ENCODE measurements at regions not wholly inside any gene's neighbourhood (a gene's known extent, or its start where the extent isn't known, plus 50 kb on each side); places are given as distances from the start of the nearest gene placed in this dataset.

DNA sequence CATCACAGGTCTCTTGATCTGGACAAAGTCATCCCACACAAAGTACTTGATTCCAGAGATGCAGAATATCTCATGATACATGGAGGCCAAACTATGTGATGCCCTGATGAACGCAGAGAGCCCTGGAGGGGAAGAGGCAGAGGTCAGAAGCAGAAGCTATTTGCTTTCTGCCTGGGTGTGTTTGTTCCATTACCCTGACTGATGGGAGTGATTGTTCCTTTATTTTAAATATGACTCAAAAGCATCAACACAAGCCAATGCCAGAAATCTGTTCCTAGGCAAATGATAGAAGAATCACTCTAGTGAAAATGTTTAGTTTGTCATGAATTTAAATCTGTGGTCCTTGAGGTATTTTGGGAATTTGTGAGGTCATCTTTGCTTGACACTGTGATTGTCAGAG, 54.7 kb upstream of the GGTLC1 start:
- Histone ChIP-seq H3K4me2 (no peak overlapping the region), H3K4me3 (no peak overlapping the region), H3K27ac (no peak overlapping the region), H3K9me3 (no peaks in the 10 kb centered on the region), H3K4me1 (no peaks in the 10 kb centered on the region)
- DNase-seq (ENCODE audit: low read depth in 1 of 2, low spot score in 1 of 2) (no peak), FAIRE-seq (no peak), ATAC-seq (no peak)
- WGBS (ENCODE audit: missing lambda C conversion rate): 8% methylated on average over 1 of the region's 1 CpG
- ChIA-PET CTCF (interaction anchor here (1.2 kb wide), 1 partner anchor 47 kb away, joined by 3 read pairs; no protein-coding TSS in a partner anchor), POLR2A (no interaction called here)
- TF ChIP-seq RAD21 (conservative IDR thresholded peaks at IDR 0.05 in 1 of 2, IDR thresholded peaks at IDR 0.05 in 1 of 2) (no peak), RARB (CRISPR knock-in tag; IDR thresholded peaks at IDR 0.05) (no peak), HEYL (CRISPR knock-in tag; IDR thresholded peaks at IDR 0.05) (no peak), JUN (IDR thresholded peaks at IDR 0.05) (no peak), NR3C1 (IDR thresholded peaks at IDR 0.05) (no peak), MYC (IDR thresholded peaks at IDR 0.05; ENCODE audit: borderline replicate concordance, low read length) (no peak), CEBPB (IDR thresholded peaks at IDR 0.05) (no peak)
- TF ChIP-seq, protein P1, sequence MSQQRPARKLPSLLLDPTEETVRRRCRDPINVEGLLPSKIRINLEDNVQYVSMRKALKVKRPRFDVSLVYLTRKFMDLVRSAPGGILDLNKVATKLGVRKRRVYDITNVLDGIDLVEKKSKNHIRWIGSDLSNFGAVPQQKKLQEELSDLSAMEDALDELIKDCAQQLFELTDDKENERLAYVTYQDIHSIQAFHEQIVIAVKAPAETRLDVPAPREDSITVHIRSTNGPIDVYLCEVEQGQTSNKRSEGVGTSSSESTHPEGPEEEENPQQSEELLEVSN (IDR thresholded peaks at IDR 0.05; ENCODE audit: borderline replicate concordance, low read depth): no peak
- TF ChIP-seq, protein P2, sequence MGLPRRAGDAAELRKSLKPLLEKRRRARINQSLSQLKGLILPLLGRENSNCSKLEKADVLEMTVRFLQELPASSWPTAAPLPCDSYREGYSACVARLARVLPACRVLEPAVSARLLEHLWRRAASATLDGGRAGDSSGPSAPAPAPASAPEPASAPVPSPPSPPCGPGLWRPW (IDR thresholded peaks at IDR 0.05): no peak
- TF ChIP-seq, protein P3, sequence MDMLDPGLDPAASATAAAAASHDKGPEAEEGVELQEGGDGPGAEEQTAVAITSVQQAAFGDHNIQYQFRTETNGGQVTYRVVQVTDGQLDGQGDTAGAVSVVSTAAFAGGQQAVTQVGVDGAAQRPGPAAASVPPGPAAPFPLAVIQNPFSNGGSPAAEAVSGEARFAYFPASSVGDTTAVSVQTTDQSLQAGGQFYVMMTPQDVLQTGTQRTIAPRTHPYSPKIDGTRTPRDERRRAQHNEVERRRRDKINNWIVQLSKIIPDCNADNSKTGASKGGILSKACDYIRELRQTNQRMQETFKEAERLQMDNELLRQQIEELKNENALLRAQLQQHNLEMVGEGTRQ (IDR thresholded peaks at IDR 0.05): no peak

DNA sequence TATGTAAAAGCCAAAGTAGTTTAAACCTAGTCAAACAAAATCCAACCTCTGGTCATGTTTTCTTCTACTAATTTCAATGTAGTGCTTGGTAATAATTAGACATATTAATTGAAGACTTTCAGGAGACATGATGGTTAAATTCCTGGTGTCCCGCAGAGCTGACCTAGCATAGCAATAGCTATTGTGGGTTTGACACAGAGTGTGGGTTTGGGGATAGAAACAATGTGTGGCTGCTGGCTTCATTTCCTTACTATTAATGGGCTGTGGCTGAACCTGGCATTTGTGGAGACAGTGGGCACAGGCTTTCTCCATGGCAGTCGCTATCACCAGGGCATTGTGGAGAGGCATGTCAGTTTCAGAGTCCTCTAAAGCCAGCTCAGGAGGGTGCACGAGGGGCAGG, 54.1 kb upstream of the GGTLC1 start:
- TF ChIP-seq PHF8 (IDR thresholded peaks at IDR 0.05; ENCODE audit: borderline replicate concordance, low read depth): no peak
- no peak for TF ChIP-seq POLR2A (IDR thresholded peaks at IDR 0.05; ENCODE audit: low read length)
- no peak for TF ChIP-seq RNF2 (IDR thresholded peaks at IDR 0.05; ENCODE audit: borderline replicate concordance, low read depth)
- no peak for TF ChIP-seq GATA3 (IDR thresholded peaks at IDR 0.05; ENCODE audit: borderline replicate concordance)
- TF ChIP-seq MYC (IDR thresholded peaks at IDR 0.05; ENCODE audit: borderline replicate concordance, low read length): no peak
- no peak for TF ChIP-seq EHF (CRISPR knock-in tag; IDR thresholded peaks at IDR 0.05)
- TF ChIP-seq HDAC2 (IDR thresholded peaks at IDR 0.05): no peak
- TF ChIP-seq MAZ (IDR thresholded peaks at IDR 0.05; ENCODE audit: borderline replicate concordance, low read depth, low read length): no peak
- no peak for TF ChIP-seq ZFP36 (IDR thresholded peaks at IDR 0.05; ENCODE audit: borderline replicate concordance, partially characterized antibody)
- no peak for TF ChIP-seq FOSL2 (IDR thresholded peaks at IDR 0.05)
- TF ChIP-seq FOSL2 (CRISPR knock-in tag; IDR thresholded peaks at IDR 0.05): no peak
- TF ChIP-seq SMC3 (IDR thresholded peaks at IDR 0.05): no peak
- TF ChIP-seq, protein P4, sequence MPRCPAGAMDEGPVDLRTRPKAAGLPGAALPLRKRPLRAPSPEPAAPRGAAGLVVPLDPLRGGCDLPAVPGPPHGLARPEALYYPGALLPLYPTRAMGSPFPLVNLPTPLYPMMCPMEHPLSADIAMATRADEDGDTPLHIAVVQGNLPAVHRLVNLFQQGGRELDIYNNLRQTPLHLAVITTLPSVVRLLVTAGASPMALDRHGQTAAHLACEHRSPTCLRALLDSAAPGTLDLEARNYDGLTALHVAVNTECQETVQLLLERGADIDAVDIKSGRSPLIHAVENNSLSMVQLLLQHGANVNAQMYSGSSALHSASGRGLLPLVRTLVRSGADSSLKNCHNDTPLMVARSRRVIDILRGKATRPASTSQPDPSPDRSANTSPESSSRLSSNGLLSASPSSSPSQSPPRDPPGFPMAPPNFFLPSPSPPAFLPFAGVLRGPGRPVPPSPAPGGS (IDR thresholded peaks at IDR 0.05): no peak
- no peak for TF ChIP-seq ZC3H11A (IDR thresholded peaks at IDR 0.05)
- no peak for TF ChIP-seq SREBF2 (IDR thresholded peaks at IDR 0.05)
- TF ChIP-seq HEYL (CRISPR knock-in tag; IDR thresholded peaks at IDR 0.05): no peak
- POLR2A ChIA-PET: no interaction called here
- Histone ChIP-seq H3K9me3 (no peaks in the 10 kb centered on the region), H3K27ac (no peak overlapping the region), H3K4me3 (no peak overlapping the region), H3K4me1 (no peaks in the 10 kb centered on the region), H3K4me2 (no peak overlapping the region)
- CTCF ChIA-PET: interaction anchor here (0.7 to 1.2 kb wide), 2 partner anchors 46 to 122 kb away, joined by 3 read pairs; no protein-coding TSS in a partner anchor
- FAIRE-seq (no peak), ATAC-seq (no peak), DNase-seq (ENCODE audit: low read depth in 1 of 2, low spot score in 1 of 2) (no peak)
- 55% methylated on average over 3 of the region's 3 CpGs for WGBS (ENCODE audit: missing lambda C conversion rate)

Measured in A549 (cell line).